DOHH2 (cell line): ENCODE measurements at regions not wholly inside any gene's neighbourhood (a gene's known extent, or its start where the extent isn't known, plus 50 kb on each side); places are given as distances from the start of the nearest gene placed in this dataset.

Source experiments
- H3F3A ChIP-seq: fragments of 200-600 bp; sonication (generic), shearing (Covaris generic); 2 replicates; pipeline ENCODE4 v1.6.0; 2016; ENCODE audit warnings: antibody characterized with exemption, mild to moderate bottlenecking; ENCODE audit not compliant: control insufficient read depth, insufficient read depth
- H3K27ac ChIP-seq: fragments of 200-600 bp; sonication (generic); 2 replicates; pipeline ENCODE4 v1.5.1; 2014; ENCODE audit warnings: low read depth, mild to moderate bottlenecking, low read length, moderate library complexity
- H3K27me3 ChIP-seq: fragments of 200-600 bp; sonication (generic); 2 replicates; pipeline ENCODE4 v1.6.1; 2014; ENCODE audit warnings: mild to moderate bottlenecking, low read length, mixed read lengths; ENCODE audit not compliant: control insufficient read depth
- H3K36me3 ChIP-seq: fragments of 200-600 bp; sonication (generic); 2 replicates; pipeline ENCODE4 v1.6.1; 2014; ENCODE audit warnings: mild to moderate bottlenecking, low read length, moderate library complexity, mixed read lengths; ENCODE audit not compliant: control insufficient read depth
- H3K4me1 ChIP-seq: fragments of 200-600 bp; sonication (generic); 2 replicates; pipeline ENCODE4 v1.6.1; 2014; ENCODE audit warnings: mild to moderate bottlenecking, low read length, mixed read lengths; ENCODE audit not compliant: control insufficient read depth
- H3K4me2 ChIP-seq: fragments of 200-600 bp; sonication (generic); 2 replicates; pipeline ENCODE4 v1.6.0; 2014; ENCODE audit warnings: mild to moderate bottlenecking, low read length, moderate library complexity
- H3K4me3 ChIP-seq: fragments of 200-600 bp; sonication (generic); 2 replicates; pipeline ENCODE4 v1.5.1; 2014; ENCODE audit warnings: mild to moderate bottlenecking, low read length, mixed read lengths
- H3K79me2 ChIP-seq: fragments of 200-600 bp; sonication (generic); 2 replicates; pipeline ENCODE4 v1.6.1; 2014; ENCODE audit warnings: mild to moderate bottlenecking, low read length, mixed read lengths; ENCODE audit not compliant: control insufficient read depth
- H3K9me2 ChIP-seq: fragments of 200-600 bp; sonication (generic); replicated peaks from 2 replicates; pipeline ENCODE4 v1.6.1; 2014; ENCODE audit warnings: mild to moderate bottlenecking, low read length, mixed read lengths; ENCODE audit not compliant: control insufficient read depth
- H3K9me3 ChIP-seq: fragments of 200-600 bp; sonication (generic); 2 replicates; pipeline ENCODE4 v1.6.1; 2014; ENCODE audit warnings: antibody characterized with exemption, low read length, mixed read lengths; ENCODE audit not compliant: control insufficient read depth, insufficient read depth
- H4K20me1 ChIP-seq: fragments of 200-600 bp; sonication (generic); 2 replicates; pipeline ENCODE4 v1.6.0; 2014; ENCODE audit warnings: low read depth, mild to moderate bottlenecking, antibody characterized with exemption, low read length, moderate library complexity; ENCODE audit not compliant: control insufficient read depth, insufficient read depth
- CTCF ChIP-seq: fragments of 200-600 bp; sonication (generic); IDR thresholded peaks from one replicate; pipeline ENCODE4 v1.5.1; 2014; ENCODE audit warnings: antibody characterized with exemption, mild to moderate bottlenecking, low read depth, low read length; ENCODE audit not compliant: poor library complexity, severe bottlenecking
- EZH2phosphoT487 ChIP-seq: fragments of 200-600 bp; sonication (generic); IDR thresholded peaks from 2 replicates; pipeline ENCODE4 v1.6.1; 2017; ENCODE audit warnings: borderline replicate concordance, mild to moderate bottlenecking, antibody characterized with exemption, low read length, moderate library complexity, mixed read lengths

GRCh38 chr14:41016213-41016612, 590.5 kb upstream of the LRFN5 start:
- H3F3A ChIP-seq, result no peaks in the 10 kb centered on the region
- TF ChIP-seq EZH2phosphoT487 (no peak), CTCF (no peak)
- H3K79me2 ChIP-seq, result no peaks in the 10 kb centered on the region
- no peaks in the 10 kb centered on the region for H3K9me3 ChIP-seq
- H3K4me3 ChIP-seq, result no peak overlapping the region
- H3K27ac ChIP-seq, result no peak overlapping the region
- H4K20me1 ChIP-seq, result no peaks in the 10 kb centered on the region
- H3K4me1 ChIP-seq, result no peaks in the 10 kb centered on the region
- H3K9me2 ChIP-seq, result no peaks in the 10 kb centered on the region; the same call in 1 of the 2 replicates
- H3K27me3 ChIP-seq, result no peaks in the 10 kb centered on the region
- no peaks in the 10 kb centered on the region for H3K36me3 ChIP-seq
- no peak overlapping the region for H3K4me2 ChIP-seq

- TF ChIP-seq CTCF (no peak), EZH2phosphoT487 (no peak)
- H4K20me1 ChIP-seq, result no peaks in the 10 kb centered on the region
These were observed 606.3 kb upstream of the LRFN5 start for GRCh38 chr14:41000350-41000749.

GRCh38 chr14:40989260-40989659, 617.4 kb upstream of the LRFN5 start:
- Histone ChIP-seq H3K79me2 (no peaks in the 10 kb centered on the region), H3K4me1 (no peaks in the 10 kb centered on the region), H3F3A (no peaks in the 10 kb centered on the region), H3K9me2 (no peaks in the 10 kb centered on the region), H3K36me3 (no peaks in the 10 kb centered on the region), H3K4me2 (no peak overlapping the region), H3K27me3 (no peaks in the 10 kb centered on the region), H3K4me3 (no peak overlapping the region), H4K20me1 (no peaks in the 10 kb centered on the region), H3K9me3 (no peaks in the 10 kb centered on the region), H3K27ac (no peak overlapping the region)
- TF ChIP-seq EZH2phosphoT487, result no peak
- no peak for TF ChIP-seq CTCF

More at GRCh38 chr14:41000350-41000749, 606.3 kb upstream of the LRFN5 start:
- Histone ChIP-seq H3K9me2 (no peaks in the 10 kb centered on the region), H3K36me3 (no peaks in the 10 kb centered on the region), H3K27ac (no peak overlapping the region), H3K4me2 (no peak overlapping the region), H3K27me3 (no peaks in the 10 kb centered on the region), H3K4me3 (no peak overlapping the region), H3K79me2 (no peaks in the 10 kb centered on the region), H3K9me3 (no peaks in the 10 kb centered on the region), H3K4me1 (no peaks in the 10 kb centered on the region), H3F3A (no peaks in the 10 kb centered on the region)

- no peaks in the 10 kb centered on the region for H3K9me3 ChIP-seq
- TF ChIP-seq EZH2phosphoT487 (no peak), CTCF (no peak)
- H3K36me3 ChIP-seq, result no peaks in the 10 kb centered on the region
- H3F3A ChIP-seq, result no peaks in the 10 kb centered on the region
- no peaks in the 10 kb centered on the region for H3K4me1 ChIP-seq
- H3K27me3 ChIP-seq, result no peaks in the 10 kb centered on the region
- no peak overlapping the region for H3K27ac ChIP-seq
- H4K20me1 ChIP-seq, result no peaks in the 10 kb centered on the region
- H3K79me2 ChIP-seq, result no peaks in the 10 kb centered on the region
- no peaks in the 10 kb centered on the region for H3K9me2 ChIP-seq
- no peak overlapping the region for H3K4me2 ChIP-seq
- H3K4me3 ChIP-seq, result no peak overlapping the region
These were observed 619.2 kb upstream of the LRFN5 start for GRCh38 chr14:40987481-40987880.
